ENCODE measurements at regions not wholly inside any gene's neighbourhood (a gene's known extent, or its start where the extent isn't known, plus 50 kb on each side); places are given as distances from the start of the nearest gene placed in this dataset.
A peak's percentile ranks its signal among the peaks of the same experiment; 100 is the strongest.

GRCh38 chrX:42725196-42725595 lies 52.8 kb downstream of the PPP1R2C start:
- no peak for DNase-seq

DNA sequence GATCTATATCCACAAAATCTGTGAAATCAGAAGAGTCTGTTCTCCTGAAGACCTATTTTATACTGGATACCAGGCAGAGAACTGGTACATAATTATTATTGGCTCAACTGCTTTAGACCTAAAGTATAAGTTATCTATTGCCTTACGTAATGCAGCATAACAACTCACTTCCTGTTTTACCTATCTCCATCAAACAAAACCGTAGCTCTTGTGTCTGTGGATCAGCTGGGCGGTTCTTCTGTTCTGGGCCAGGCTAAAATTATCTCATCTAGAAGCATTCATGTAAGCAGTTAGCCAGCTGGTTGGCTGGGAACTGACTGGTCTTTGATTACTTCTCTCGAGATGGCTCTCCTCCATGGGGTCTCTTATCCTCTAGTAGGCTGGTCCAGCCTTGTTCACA lies 57.8 kb downstream of the PPP1R2C start:
- DNase-seq = no peak

- DNase-seq = no peak
Observed at GRCh38 chrX:42715701-42716262, 62.2 kb downstream of the PPP1R2C start.

GRCh38 chrX:42714981-42715700 lies 62.8 kb downstream of the PPP1R2C start:
- DNase-seq = peak; percentile 77

DNA sequence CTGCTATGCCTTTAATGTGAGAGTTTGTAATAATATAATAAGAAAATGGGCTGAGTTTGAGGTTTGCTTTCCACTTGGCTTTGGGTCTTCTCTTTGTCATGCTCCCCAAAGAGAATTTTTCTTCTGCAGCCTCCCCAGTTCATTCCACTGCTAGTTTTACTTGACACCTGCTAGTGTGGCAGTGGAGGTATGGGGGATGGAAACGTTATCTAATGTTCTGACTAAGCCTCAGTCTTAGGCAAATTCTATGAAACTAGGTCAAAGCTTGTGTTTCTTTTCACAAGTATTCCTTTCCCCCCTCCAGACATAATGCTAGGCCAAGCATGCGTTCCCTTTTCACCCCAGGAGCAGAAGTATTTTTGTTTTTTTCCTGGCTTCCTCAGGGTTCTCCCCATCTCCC lies 67.5 kb downstream of the PPP1R2C start:
- DNase-seq = no peak

DNA sequence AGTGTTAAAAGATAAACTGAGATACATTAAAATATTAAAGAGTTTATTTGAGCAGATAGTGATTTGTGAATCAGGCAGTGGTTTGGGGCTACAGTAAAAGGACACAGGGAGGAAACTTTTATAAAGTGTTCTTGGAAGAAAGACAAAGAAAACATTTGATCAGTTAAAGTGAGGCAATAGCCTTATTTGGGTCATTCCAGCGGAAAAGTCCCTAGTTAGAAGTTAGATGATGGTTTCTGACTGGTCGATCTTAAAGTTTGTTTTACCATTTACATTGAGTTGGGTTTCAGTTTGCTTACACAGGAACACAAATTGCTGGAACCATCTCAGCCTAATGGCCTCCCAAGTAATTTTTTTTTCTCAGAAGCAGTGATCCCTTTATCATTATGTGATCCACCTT lies 69.7 kb downstream of the PPP1R2C start:
- DNase-seq = no peak

- no peak for DNase-seq
Observed at GRCh38 chrX:42707742-42708141, 70.2 kb downstream of the PPP1R2C start.

DNA sequence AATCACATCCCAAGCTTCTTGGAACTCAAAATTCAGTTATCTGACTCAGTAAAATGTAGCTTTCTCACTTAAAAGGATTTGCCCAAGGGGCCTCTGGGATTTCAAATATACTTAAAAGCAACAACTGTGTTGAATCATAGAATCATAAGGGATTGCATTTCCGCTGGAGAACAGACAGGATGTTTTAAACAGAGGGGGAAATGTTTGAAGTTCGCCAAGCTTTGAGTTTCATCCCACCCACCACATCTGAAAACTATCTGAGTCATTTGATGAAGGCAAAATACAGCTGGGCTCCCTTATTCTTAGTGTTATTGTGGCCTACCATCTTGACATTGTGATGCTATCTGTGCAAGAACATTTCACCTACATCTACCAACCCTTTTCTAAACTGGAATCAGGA lies 73.5 kb downstream of the PPP1R2C start:
- DNase-seq = no peak

- no peak for DNase-seq
Observed at GRCh38 chrX:42697544-42697943, 80.4 kb downstream of the PPP1R2C start.

DNA sequence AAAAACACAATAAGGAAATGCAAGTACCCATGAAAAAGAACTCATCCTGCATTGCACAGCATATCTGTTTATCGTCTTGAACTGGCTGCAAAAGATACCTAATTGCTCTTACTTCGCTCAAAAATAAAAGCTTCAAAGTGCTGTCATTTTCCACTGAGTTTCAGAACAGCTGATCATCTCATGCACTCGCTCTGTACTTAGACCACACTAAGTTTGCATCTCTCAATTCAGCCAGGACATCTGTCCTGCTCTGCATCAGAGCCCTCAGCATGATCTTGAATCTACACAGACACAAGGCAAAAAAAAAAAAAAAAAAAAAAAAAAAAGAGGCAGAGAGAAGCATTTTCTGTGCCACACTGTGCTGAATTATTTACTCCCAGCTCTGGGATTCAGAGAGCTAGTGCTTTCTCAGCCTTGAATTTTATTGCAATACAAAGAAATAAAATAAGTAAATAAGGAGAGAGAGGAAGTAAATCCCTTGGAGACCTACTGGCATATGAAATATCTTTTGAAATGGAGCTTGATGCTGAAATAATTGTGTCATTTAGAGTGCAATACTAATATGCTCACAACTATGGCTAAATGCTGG lies 81.3 kb downstream of the PPP1R2C start:
- DNase-seq = no peak

DNA sequence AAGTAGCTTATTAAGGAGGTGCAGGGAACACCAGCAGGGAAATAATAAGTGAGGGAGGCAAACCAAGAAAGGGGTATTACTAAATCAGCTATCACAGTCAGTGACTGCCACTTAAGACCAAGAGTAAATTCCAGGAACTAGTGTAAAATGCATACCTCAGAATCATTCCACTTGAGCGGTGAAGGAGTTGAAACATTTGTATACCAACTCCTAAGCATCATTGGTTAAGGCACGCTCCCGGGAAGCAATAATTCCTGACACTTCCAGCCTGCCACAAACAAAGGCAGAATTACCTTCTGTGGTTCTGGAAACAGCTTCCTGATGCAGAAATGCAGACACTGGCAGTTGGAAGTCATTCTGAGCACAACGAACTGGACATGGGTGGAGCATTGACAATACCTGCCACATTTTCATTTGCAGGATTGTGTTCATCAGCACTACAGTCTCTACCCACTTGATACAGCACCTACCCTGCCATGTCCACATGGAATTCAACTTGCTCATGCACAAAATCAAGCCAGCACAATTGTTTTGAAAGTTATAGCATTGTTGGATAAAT lies 82.1 kb downstream of the PPP1R2C start:
- no peak for DNase-seq

DNA sequence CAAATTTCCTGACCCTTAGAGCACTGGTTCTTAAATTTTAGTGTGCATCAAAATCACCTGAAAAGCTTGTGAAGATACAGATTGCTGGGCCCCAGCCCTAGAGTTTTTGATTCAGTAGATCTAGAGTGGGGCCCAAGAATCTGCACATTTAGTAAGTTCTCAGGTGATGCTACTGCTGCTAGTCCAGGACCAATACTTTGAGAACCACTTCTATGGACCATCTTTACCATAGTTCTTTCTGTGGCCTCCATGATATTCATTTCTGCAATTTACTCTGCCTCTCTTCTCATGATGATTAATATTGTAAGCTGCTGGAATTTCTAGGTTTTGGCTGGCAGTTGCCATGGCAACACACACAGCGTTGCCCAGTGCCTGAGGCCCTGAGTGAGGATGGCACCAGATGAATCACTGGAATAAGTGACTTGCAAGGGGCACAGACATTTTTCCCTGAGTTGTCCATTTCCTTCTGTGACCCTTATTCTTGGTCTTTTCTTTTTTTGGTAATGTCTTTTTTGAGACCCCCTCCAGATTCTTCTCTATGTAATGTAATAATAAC lies 83.6 kb downstream of the PPP1R2C start:
- no peak for DNase-seq

GRCh38 chrX:42691196-42691595 lies 86.8 kb downstream of the PPP1R2C start:
- DNase-seq = no peak

DNA sequence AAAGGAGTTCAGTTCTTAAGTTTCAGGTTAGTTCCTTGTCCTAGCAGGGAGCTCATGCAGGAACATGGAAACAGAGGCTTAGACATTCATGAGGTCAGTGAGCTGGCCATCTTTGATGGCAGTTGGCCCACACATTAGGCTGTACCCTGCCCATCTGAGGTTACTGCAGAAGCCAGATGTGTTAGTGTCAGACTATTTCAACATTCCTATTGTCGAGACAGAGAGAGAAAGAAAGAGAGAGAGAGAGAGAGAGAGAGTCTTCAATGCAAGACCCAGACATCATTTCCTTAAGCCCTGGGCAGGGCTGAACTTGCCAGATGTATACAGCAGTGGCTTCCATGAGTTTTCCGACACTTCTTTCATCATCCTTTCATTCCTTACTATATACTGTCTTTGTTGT lies 91.3 kb downstream of the PPP1R2C start:
- DNase-seq = no peak

- no peak for DNase-seq
Observed at GRCh38 chrX:42686296-42686695, 91.7 kb downstream of the PPP1R2C start.

- no peak for DNase-seq
Observed at GRCh38 chrX:42684065-42684464, 93.9 kb downstream of the PPP1R2C start.

DNA sequence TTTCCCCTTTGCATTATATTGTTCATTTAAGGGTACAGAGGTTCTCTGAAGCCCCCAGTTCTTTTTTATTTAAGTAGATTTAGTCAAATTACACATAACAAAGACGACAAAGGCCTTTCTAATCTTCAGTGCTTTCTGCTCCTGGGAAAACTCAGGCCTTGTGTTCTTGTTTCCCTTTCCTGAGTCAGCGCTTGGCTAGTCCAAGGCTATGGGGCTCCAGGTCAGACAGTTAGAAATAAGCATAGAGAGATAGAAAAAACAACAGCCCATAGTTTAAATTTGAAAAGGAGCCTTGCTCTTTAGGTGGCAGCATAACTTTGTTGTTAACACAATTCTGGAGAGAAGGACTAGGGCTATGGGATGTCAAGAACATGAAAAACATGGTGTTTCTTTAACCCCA lies 97.3 kb downstream of the PPP1R2C start:
- DNase-seq = no peak

DNA sequence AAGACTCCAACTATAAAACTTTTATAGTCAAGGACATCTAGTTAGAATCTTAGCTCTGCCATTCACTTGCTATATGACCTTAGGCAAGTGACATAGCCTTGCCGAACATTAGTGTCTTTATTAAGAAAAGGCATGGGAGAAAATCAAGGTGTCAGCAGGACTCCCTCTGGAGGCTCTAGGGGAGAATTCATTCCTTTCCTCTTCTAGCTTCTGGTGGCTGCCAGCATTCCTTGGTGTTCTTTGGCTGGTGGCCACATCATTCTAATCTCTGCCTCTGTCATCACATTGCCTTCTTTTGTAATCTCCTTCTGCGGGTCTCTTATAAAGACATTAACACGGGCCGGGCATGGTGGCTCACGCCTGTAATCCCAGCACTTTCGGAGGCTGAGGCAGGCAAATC lies 99.8 kb downstream of the PPP1R2C start:
- DNase-seq = peak; percentile 56

DNA sequence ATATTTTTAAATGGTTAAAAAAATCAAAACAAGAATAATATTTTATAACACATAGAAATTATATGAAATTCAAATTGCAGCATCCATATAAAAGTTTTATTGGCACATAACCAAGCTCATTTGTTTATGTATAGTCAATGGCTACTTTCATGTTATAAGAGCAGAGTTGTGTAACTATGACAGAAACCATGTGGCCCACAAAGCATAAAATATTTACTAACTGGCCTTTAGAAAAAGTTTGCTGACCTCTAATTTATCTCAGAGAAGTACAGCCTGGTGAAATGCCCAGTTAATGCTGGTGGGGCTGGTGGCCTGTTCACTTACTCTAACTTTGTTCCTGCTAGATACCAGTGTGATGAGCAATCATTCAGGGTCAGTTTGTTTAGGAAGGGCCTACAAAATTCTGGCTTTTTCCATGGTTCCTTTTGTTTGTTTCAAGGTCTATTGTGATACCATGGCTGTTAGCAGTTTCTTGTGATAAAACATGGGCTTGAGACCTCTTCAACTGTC lies 104.6 kb downstream of the PPP1R2C start:
- no peak for DNase-seq

DNA sequence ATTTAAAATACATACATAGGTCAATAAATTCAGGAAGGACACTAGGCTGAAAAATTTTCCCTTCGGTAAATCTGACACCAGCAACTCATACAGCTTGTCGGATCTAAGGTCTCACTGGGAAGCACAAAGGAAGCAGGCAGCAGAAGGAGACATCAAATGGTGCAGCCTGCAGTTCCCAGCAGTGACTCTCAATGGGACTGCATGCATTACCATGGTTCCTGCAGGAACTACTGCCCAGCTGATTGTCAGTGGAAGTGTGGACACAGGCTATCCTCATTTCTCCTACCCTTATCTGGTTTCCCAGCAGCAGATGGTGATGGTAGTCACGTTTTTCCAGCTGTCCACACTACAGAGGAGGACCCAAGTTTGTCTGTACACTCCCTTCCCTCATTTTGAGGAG lies 113.3 kb downstream of the PPP1R2C start:
- peak; percentile 24 for DNase-seq

GRCh38 chrX:42628471-42628870 lies 149.5 kb downstream of the PPP1R2C start:
- no peak for DNase-seq

DNA sequence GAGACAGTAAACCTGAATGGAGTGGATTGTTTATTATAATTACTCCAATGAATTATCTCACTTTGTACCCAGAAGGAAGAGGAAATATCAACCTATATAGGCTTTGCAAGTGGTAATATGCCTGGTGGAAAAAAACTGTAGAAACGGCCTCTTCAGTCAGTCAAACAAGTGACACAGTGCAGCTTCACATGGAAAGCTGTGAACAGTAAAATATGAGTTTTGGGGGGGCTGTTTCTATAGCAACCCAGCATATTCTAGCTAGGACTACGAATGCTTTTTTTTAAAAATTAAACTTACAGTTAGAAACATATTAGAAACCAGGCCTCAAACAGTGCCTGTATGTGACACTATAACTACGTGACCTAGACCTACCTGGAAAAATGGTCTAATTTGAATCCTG lies 150.1 kb downstream of the PPP1R2C start:
- no peak for DNase-seq

- no peak for DNase-seq
Observed at GRCh38 chrX:42624524-42624923, 153.4 kb downstream of the PPP1R2C start.

DNA sequence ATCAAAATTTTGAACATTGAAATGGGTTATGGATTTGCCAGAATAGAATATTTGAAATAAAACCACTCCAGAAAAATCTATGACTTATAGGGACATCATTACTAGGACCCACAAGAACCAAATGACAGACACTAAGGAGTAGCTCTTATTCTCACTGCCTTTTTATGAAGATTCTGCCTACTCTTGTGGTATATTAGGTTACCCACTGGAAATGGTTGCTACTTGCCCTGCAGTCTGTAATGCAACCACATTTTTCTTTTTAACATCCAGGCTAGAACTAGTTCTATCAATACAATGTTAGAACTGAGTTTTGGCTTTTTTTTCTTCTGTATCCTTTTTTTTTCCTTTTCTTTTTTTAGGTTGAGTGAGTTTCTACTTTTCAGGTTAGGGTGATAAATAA lies 158.9 kb downstream of the PPP1R2C start:
- DNase-seq = no peak

Data from NCI-H82 (cell line).